LNCAP (cell line): ENCODE measurements at regions not wholly inside any gene's neighbourhood (a gene's known extent, or its start where the extent isn't known, plus 50 kb on each side); places are given as distances from the start of the nearest gene placed in this dataset.

ENCODE experiments used
- TF ChIP-seq, protein P1 (sequence below): fragments of 450-650 bp; IDR thresholded peaks from 2 replicates; pipeline ENCODE4 v1.5.1; 2017; ENCODE audit warnings: mild to moderate bottlenecking

DNA sequence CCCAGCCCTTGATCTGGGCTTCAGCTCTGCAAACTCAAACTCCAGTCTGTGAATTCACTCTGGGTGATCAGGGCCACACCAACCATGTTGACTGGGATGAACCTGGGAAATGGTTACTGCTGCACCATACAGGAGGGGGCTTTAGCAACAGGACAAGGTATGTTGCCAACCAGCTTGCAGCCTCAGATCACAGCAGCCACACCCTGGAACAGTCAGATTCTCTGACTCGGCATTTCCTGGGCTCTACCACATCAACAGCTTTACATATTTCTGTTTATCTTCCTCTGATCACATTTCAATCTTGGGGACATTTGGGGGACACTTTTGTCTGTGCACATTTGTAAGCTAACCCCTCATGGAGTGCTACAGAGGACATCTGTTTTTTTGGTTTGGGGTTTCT, 267.0 kb upstream of the NCAM1 start:
- TF ChIP-seq, protein P1, sequence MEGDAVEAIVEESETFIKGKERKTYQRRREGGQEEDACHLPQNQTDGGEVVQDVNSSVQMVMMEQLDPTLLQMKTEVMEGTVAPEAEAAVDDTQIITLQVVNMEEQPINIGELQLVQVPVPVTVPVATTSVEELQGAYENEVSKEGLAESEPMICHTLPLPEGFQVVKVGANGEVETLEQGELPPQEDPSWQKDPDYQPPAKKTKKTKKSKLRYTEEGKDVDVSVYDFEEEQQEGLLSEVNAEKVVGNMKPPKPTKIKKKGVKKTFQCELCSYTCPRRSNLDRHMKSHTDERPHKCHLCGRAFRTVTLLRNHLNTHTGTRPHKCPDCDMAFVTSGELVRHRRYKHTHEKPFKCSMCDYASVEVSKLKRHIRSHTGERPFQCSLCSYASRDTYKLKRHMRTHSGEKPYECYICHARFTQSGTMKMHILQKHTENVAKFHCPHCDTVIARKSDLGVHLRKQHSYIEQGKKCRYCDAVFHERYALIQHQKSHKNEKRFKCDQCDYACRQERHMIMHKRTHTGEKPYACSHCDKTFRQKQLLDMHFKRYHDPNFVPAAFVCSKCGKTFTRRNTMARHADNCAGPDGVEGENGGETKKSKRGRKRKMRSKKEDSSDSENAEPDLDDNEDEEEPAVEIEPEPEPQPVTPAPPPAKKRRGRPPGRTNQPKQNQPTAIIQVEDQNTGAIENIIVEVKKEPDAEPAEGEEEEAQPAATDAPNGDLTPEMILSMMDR, result no peak

DNA sequence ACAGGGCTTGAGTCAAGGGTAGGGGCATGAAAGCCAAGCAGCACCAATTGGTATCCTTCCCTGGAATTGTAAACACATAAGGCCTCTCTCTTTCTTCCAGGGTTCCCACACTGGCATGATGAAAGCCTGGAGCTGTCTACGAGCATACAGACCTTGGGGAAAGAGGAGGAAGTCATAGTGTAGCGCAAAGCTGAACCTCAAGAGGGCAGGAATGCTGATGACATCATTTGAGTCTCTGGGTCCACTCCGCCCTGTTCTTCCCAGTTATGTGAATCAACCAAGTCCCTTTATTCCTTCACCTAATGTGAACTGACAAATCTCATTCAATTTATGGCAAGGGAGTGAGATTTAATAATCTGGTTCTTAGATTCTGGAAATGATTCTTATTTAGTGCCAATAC, 266.4 kb upstream of the NCAM1 start:
- TF ChIP-seq, protein P1, result no peak

DNA sequence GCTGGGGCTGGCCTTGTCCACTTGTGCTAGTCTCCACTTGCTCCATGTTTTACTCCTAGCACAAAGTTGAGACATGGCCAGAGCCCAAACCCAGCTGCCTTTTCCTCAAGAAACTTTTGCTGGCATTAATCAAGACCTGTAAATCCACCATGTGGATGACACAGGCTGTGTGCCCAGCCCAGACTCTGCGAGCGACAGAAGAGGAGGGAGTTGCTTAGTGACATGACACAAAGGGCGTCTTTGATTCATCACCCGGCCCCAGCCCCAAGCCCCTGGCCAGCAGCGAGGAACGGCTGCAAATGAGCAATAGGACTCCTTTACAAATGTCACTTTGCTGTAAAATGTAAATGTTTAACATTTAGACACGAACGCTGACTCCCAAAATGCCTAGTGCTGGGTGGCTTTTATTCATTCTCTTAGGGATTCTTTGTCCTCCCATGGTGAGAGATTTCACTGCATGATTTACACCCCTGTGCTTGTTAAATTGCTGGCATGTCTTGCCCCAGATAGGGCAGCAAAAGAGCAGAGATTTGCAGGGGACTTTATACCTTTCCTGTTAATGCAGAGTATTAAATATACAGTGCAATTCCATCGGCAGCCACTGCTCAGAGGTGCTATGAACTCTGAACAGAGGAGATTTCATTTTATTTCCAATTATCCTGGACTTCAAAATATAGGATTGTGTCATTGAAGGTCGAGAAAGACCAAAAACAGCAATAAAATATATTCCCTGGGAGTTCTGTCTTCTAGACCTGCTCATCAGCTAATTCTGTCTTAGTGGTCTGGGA, 263.6 kb upstream of the NCAM1 start:
- TF ChIP-seq, protein P1, result 0 out of 2 replicates have a peak, but pooled peaks have one; percentile 12

DNA sequence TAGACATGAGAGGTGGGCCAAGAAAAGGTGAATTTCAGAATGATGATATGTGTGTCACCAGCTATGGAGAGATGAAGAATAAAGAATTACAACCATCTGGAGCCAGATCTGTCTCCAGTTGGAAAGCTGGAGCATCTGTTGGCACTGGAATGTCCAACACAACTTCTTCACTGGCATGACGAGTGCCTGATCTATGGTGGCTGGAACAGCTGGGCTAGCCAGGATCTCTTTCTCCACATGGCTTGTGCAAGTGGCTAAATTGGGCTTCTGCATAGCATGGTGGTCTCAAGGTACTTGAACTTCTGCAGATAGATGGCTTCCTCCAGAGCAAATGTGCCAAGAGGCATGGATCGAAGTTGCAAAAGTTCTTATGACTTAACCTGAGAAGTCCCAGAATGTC, 256.1 kb upstream of the NCAM1 start:
- TF ChIP-seq, protein P1, result no peak

DNA sequence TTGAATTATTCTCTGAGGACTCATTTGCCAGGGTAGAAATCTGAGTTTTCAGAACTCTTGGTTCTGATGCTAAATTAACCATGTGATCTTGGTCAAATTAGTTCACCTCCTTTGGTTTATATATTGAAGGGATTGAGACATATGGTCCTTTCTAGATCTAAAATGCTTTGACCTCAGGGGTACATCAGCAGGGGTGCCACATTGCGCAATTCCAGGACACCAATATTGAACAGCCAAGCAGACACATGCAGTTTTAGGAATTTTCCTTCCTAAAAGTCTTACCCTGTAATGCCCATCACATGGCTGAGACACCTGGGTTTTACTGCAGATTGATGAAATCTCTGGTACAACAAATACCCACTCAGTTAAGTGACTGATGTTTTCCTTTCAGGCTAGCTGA, 254.4 kb upstream of the NCAM1 start:
- TF ChIP-seq, protein P1, result no peak

DNA sequence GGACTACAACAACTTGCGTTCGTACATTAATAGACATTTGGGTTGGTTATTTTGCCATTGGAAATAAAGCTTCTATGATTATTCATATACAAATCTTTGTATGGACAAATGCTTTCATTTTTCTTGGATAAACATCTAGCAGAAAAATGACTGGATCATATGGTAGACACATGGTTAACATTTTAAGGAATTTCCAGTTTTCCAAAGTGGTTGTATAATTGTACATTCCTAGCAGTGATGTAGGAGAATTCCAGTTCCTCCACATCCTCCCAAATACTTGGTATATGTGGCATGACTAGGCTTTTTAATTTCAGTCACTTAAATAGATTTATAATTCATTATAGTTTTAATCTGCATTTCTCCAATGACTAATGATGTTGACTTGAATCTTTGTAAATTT, 246.2 kb upstream of the NCAM1 start:
- TF ChIP-seq, protein P1, result no peak

DNA sequence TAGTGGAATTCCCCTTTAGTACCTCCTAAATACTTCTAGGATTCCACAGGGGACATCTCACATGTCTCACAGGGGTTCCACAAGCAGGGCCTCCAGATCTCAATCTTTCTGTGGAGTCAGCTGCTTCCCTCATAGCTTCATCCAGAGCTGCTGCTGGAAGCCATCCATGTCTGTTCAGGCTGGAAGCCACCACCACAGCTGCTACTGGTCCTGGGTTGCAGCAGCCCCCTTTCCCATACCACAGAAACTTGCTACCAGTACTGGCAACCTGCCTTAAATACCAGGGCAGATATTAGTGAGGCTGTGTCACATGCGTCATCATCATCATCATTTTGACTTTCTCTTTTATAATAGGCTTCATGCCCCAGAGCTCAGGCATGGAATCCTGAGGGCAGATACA, 242.7 kb upstream of the NCAM1 start:
- TF ChIP-seq, protein P1, result no peak
